ENCODE measurements at regions not wholly inside any gene's neighbourhood (a gene's known extent, or its start where the extent isn't known, plus 50 kb on each side); places are given as distances from the start of the nearest gene placed in this dataset.

- intact Hi-C loops (cut with DNase I) = no loop called here
- H3K36me3 ChIP-seq = no peaks in the 10 kb centered on the region
- H3K4me1 ChIP-seq = no peaks in the 10 kb centered on the region
- TF ChIP-seq POLR2AphosphoS5 (IDR thresholded peaks at IDR 0.05; ENCODE audit: insufficient read depth in 1 of 2, low read depth in 1 of 2) = no peak
- TF ChIP-seq, protein P1, sequence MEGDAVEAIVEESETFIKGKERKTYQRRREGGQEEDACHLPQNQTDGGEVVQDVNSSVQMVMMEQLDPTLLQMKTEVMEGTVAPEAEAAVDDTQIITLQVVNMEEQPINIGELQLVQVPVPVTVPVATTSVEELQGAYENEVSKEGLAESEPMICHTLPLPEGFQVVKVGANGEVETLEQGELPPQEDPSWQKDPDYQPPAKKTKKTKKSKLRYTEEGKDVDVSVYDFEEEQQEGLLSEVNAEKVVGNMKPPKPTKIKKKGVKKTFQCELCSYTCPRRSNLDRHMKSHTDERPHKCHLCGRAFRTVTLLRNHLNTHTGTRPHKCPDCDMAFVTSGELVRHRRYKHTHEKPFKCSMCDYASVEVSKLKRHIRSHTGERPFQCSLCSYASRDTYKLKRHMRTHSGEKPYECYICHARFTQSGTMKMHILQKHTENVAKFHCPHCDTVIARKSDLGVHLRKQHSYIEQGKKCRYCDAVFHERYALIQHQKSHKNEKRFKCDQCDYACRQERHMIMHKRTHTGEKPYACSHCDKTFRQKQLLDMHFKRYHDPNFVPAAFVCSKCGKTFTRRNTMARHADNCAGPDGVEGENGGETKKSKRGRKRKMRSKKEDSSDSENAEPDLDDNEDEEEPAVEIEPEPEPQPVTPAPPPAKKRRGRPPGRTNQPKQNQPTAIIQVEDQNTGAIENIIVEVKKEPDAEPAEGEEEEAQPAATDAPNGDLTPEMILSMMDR (IDR thresholded peaks at IDR 0.05) = no peak
- TF ChIP-seq POLR2A (IDR thresholded peaks at IDR 0.05) = no peak
- no peak overlapping the region for H3K27ac ChIP-seq
- DNase-seq (ENCODE audit: extremely low spot score in 2 of 2) = no peak
- no peaks in the 10 kb centered on the region for H3K9me3 ChIP-seq
- H3K27me3 ChIP-seq = no peaks in the 10 kb centered on the region
- H3K4me3 ChIP-seq = no peak overlapping the region
Observed at GRCh38 chr15:50824514-50824913, 59.0 kb upstream of the SPPL2A start.

DNA sequence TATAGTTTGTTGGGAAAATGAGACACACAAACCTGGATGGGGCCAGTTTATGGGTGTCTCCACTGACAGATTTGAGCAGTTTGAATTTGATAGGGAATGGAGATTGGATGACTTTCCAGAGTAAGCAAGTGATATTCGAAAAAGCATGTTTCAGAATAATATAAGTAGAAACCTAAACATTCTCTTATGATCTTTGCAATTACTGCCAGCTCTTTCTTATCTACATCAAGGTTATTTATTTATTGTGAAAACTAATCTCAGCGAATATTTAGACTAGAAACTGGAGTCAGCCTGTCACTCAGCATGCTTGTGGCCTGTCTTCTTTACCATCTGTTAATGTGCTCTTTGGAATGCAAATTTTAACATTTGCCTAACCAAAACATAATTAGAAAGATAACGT, 57.8 kb upstream of the SPPL2A start:
- no peak overlapping the region for H3K4me3 ChIP-seq
- TF ChIP-seq POLR2A (IDR thresholded peaks at IDR 0.05) (no peak), POLR2AphosphoS5 (IDR thresholded peaks at IDR 0.05; ENCODE audit: insufficient read depth in 1 of 2, low read depth in 1 of 2) (no peak)
- TF ChIP-seq, protein P1 (IDR thresholded peaks at IDR 0.05) = no peak
- no peaks in the 10 kb centered on the region for H3K27me3 ChIP-seq
- no peaks in the 10 kb centered on the region for H3K36me3 ChIP-seq
- H3K9me3 ChIP-seq = no peaks in the 10 kb centered on the region
- H3K4me1 ChIP-seq = no peaks in the 10 kb centered on the region
- no peak for DNase-seq (ENCODE audit: extremely low spot score in 2 of 2)
- no peak overlapping the region for H3K27ac ChIP-seq
- intact Hi-C loops (cut with DNase I) = no loop called here

- DNase-seq (ENCODE audit: extremely low spot score in 2 of 2) = no peak
- no peaks in the 10 kb centered on the region for H3K27me3 ChIP-seq
- H3K27ac ChIP-seq = no peak overlapping the region
- intact Hi-C loops (cut with DNase I) = no loop called here
- H3K4me3 ChIP-seq = no peak overlapping the region
- H3K9me3 ChIP-seq = no peaks in the 10 kb centered on the region
- TF ChIP-seq, protein P1 (IDR thresholded peaks at IDR 0.05) = no peak
- no peak for TF ChIP-seq POLR2AphosphoS5 (IDR thresholded peaks at IDR 0.05; ENCODE audit: insufficient read depth in 1 of 2, low read depth in 1 of 2)
- no peak for TF ChIP-seq POLR2A (IDR thresholded peaks at IDR 0.05)
- no peaks in the 10 kb centered on the region for H3K36me3 ChIP-seq
- no peaks in the 10 kb centered on the region for H3K4me1 ChIP-seq
Observed at GRCh38 chr15:50821476-50821875, 56.0 kb upstream of the SPPL2A start.

GRCh38 chr15:50820808-50821382, 55.4 kb upstream of the SPPL2A start:
- intact Hi-C loops (cut with DNase I) = no loop called here
- H3K4me1 ChIP-seq = no peaks in the 10 kb centered on the region
- no peak overlapping the region for H3K4me3 ChIP-seq
- H3K27me3 ChIP-seq = no peaks in the 10 kb centered on the region
- no peaks in the 10 kb centered on the region for H3K9me3 ChIP-seq
- no peak for DNase-seq (ENCODE audit: extremely low spot score in 2 of 2)
- H3K36me3 ChIP-seq = no peaks in the 10 kb centered on the region
- H3K27ac ChIP-seq = no peak overlapping the region
- TF ChIP-seq, protein P1 (IDR thresholded peaks at IDR 0.05) = no peak
- TF ChIP-seq POLR2AphosphoS5 (IDR thresholded peaks at IDR 0.05; ENCODE audit: insufficient read depth in 1 of 2, low read depth in 1 of 2) (no peak), POLR2A (IDR thresholded peaks at IDR 0.05) (no peak)

DNA sequence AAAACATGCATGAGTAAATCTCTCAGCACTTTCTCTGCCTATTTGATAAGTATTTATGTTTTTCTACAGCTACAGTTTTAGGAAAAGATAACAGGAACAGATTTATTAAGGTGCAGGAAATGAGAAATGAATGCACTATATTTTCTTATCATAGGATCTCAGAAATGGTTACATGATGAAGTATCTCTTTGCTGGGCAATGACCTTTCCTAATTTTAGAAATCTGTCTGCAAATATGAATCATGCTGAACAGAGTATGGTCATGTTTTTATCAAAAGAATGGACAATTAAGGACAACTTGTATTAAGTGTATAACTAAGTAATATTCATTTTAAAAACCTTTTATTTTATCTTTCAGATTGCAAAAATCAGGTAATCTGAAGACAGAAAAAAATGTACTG, 53.8 kb upstream of the SPPL2A start:
- TF ChIP-seq, protein P1 (IDR thresholded peaks at IDR 0.05) = no peak
- TF ChIP-seq POLR2AphosphoS5 (IDR thresholded peaks at IDR 0.05; ENCODE audit: insufficient read depth in 1 of 2, low read depth in 1 of 2) (no peak), POLR2A (IDR thresholded peaks at IDR 0.05) (no peak)
- intact Hi-C loops (cut with DNase I) = no loop called here
- H3K27ac ChIP-seq = no peak overlapping the region
- no peaks in the 10 kb centered on the region for H3K9me3 ChIP-seq
- no peak for DNase-seq (ENCODE audit: extremely low spot score in 2 of 2)
- H3K4me3 ChIP-seq = no peak overlapping the region
- H3K27me3 ChIP-seq = no peaks in the 10 kb centered on the region
- H3K36me3 ChIP-seq = no peaks in the 10 kb centered on the region
- H3K4me1 ChIP-seq = no peaks in the 10 kb centered on the region
